Uterus (tissue), 3 donors: ENCODE measurements at regions not wholly inside any gene's neighbourhood (a gene's known extent, or its start where the extent isn't known, plus 50 kb on each side); places are given as distances from the start of the nearest gene placed in this dataset.

ENCODE experiments used
- DNase-seq, 2 donors: peaks; one replicate each; pipeline ENCODE4 v3.0.0-alpha.2; 2019 to 2020
- H3K27ac ChIP-seq, 2 donors: fragments of 200-600 bp; sonication (generic); 1 replicate in 1 of 2; 2 replicates in 1 of 2; pipeline ENCODE4 v1.5.1; 2016 to 2018
- H3K27me3 ChIP-seq, 2 donors: fragments of 200-600 bp; sonication (generic); one replicate each; pipeline ENCODE4 v1.5.1; 2018 to 2019; ENCODE audit warnings: control low read depth in 1 of 2
- H3K36me3 ChIP-seq, 2 donors: fragments of 200-600 bp; sonication (generic); one replicate each; pipeline ENCODE4 v1.5.1; 2019; ENCODE audit warnings: control low read depth in 1 of 2
- H3K4me1 ChIP-seq, 2 donors: fragments of 200-600 bp; sonication (generic); one replicate each; pipeline ENCODE4 v1.5.1; 2018 to 2019; ENCODE audit warnings: control low read depth in 1 of 2
- H3K4me3 ChIP-seq, 2 donors: fragments of 200-600 bp; sonication (generic); 1 replicate in 1 of 2; 2 replicates in 1 of 2; pipeline ENCODE4 v1.5.1; 2018 to 2019; ENCODE audit warnings: mild to moderate bottlenecking in 1 of 2
- H3K9me3 ChIP-seq, 2 donors: fragments of 200-600 bp; sonication (generic); one replicate each; pipeline ENCODE4 v1.5.1; 2019; ENCODE audit warnings: control low read depth in 1 of 2
- POLR2A ChIP-seq, 2 donors: fragments of 450-650 bp; IDR thresholded peaks; one replicate each; pipeline ENCODE4 v1.6.1; 2016; ENCODE audit warnings: antibody characterized with exemption in 2 of 2, mild to moderate bottlenecking in 1 of 2, moderate library complexity in 1 of 2
- intact Hi-C: fragments of 100-400 bp; cut with DNase I; formaldehyde crosslinking; loops from one replicate; pipeline ENCODE4 v1.15.1; 2023; ENCODE audit warnings: low total_unique reads
- TF ChIP-seq, protein P1 (sequence below), 4 experiments: fragments of 200-600 bp in 2 of 4; fragments of 450-650 bp in 2 of 4; sonication (generic) in 2 of 4; IDR thresholded peaks; one replicate each; pipeline ENCODE4 v1.5.1; 2016 to 2019; ENCODE audit warnings: antibody characterized with exemption in 4 of 4, mild to moderate bottlenecking in 2 of 4, moderate library complexity in 1 of 4
- donor health status: DM: yes; HTN: yes; CAD: no.

DNA sequence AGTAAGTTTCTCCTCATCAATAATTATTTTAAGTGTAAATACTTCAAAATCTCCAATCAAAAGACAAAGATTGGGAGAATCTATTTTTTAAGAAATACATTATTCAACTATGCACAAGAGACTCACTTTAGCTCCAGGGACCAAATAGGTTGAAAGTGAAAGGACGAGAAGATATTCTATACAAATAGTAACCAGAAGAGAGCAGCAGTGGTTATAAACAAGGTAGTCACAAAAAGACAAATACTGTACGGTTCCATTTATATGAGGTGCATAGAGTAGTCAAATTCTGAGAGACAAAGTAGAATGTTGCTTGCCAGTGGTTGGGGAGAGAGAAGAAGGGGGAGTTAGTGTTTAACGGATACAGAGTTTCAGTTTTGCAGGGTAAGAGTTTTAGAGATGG lies 69.8 kb downstream of the POU3F3 start:
- TF ChIP-seq POLR2A (IDR thresholded peaks at IDR 0.05) = no peak
- TF ChIP-seq, protein P1, sequence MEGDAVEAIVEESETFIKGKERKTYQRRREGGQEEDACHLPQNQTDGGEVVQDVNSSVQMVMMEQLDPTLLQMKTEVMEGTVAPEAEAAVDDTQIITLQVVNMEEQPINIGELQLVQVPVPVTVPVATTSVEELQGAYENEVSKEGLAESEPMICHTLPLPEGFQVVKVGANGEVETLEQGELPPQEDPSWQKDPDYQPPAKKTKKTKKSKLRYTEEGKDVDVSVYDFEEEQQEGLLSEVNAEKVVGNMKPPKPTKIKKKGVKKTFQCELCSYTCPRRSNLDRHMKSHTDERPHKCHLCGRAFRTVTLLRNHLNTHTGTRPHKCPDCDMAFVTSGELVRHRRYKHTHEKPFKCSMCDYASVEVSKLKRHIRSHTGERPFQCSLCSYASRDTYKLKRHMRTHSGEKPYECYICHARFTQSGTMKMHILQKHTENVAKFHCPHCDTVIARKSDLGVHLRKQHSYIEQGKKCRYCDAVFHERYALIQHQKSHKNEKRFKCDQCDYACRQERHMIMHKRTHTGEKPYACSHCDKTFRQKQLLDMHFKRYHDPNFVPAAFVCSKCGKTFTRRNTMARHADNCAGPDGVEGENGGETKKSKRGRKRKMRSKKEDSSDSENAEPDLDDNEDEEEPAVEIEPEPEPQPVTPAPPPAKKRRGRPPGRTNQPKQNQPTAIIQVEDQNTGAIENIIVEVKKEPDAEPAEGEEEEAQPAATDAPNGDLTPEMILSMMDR (IDR thresholded peaks at IDR 0.05) = no peak
- no peaks in the 10 kb centered on the region for H3K9me3 ChIP-seq

DNA sequence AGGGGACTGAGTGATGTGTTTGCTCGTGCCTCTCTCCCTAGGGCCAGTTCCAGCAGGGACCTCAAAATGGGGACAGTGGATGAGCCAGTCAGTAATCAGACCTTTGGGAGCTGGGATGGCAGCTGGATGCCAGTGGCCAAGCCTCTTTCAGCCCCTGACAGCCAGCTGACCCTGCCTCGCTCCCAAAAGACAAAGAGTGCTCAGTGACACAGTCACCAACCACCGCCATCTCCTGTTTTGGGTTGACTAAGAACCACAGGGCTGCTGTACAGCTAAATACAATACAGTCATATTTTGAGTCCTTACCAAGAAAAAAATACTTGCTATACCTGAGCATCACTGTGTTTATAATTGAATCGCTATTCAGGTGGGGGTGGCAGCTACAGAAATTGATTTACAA lies 75.7 kb downstream of the POU3F3 start:
- intact Hi-C loops = no loop called here
- no peak for TF ChIP-seq POLR2A (IDR thresholded peaks at IDR 0.05)
- TF ChIP-seq, protein P1 (IDR thresholded peaks at IDR 0.05) = no peak
- no peaks in the 10 kb centered on the region for H3K4me1 ChIP-seq
- no peaks in the 10 kb centered on the region for H3K36me3 ChIP-seq
- DNase-seq = no peak
- H3K4me3 ChIP-seq = no peak overlapping the region
- H3K9me3 ChIP-seq = no peaks in the 10 kb centered on the region
- H3K27ac ChIP-seq = no peak overlapping the region
- no peaks in the 10 kb centered on the region for H3K27me3 ChIP-seq

More for the DNA sequence above, 69.8 kb downstream of the POU3F3 start:
- Histone ChIP-seq H3K4me3 (no peak overlapping the region), H3K4me1 (no peaks in the 10 kb centered on the region), H3K27me3 (no peaks in the 10 kb centered on the region), H3K27ac (no peak overlapping the region), H3K36me3 (no peaks in the 10 kb centered on the region)
- DNase-seq = no peak
- intact Hi-C loops = no loop called here

DNA sequence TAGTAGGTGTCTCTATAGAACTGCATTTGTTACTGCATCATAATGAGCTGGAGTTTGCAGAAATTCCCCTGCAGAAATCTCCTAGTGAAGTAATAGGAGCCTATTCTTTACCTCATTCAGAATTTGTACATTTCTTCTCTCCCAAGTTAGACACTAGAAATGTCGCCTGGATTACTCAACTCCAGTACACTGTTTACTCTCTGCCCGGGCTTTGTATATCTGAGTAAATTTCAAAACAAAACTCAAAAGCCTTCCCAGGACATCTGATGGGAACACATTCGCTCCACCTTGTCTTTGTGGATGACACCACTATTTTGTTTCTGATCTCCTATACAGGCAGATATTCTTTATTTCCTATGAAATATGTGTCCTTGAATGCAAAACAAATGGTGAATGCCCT lies 76.8 kb downstream of the POU3F3 start:
- Histone ChIP-seq H3K9me3 (no peaks in the 10 kb centered on the region), H3K27ac (no peak overlapping the region), H3K4me1 (no peaks in the 10 kb centered on the region), H3K4me3 (no peak overlapping the region), H3K36me3 (no peaks in the 10 kb centered on the region), H3K27me3 (no peaks in the 10 kb centered on the region)
- DNase-seq = no peak
- TF ChIP-seq, protein P1 (IDR thresholded peaks at IDR 0.05) = no peak
- TF ChIP-seq POLR2A (IDR thresholded peaks at IDR 0.05) = no peak
- intact Hi-C loops = no loop called here

DNA sequence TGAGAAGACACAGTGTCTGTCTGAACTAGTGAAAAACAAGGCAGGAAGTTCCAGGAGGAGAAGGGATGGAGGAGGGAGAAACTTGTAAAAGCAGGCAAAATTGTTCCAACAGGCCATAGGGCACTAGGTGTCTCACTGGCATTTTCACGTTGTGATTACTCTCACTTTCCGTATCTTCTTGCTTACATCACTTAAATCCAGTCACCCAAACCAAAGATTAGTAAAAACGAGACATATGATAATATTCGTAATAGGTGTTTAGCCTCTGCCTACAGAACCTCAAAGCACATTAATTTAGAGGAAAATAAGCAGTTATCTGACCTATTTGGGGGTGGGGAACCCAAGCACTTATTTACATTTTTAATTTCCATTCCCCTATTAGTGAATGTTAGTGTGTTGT lies 78.3 kb downstream of the POU3F3 start:
- H3K27me3 ChIP-seq = no peaks in the 10 kb centered on the region
- no peaks in the 10 kb centered on the region for H3K9me3 ChIP-seq
- H3K27ac ChIP-seq = no peak overlapping the region
- H3K4me3 ChIP-seq = no peak overlapping the region
- no peaks in the 10 kb centered on the region for H3K4me1 ChIP-seq
- DNase-seq = no peak
- intact Hi-C loops = no loop called here
- H3K36me3 ChIP-seq = no peaks in the 10 kb centered on the region
- TF ChIP-seq, protein P1 (IDR thresholded peaks at IDR 0.05) = no peak
- TF ChIP-seq POLR2A (IDR thresholded peaks at IDR 0.05) = no peak

DNA sequence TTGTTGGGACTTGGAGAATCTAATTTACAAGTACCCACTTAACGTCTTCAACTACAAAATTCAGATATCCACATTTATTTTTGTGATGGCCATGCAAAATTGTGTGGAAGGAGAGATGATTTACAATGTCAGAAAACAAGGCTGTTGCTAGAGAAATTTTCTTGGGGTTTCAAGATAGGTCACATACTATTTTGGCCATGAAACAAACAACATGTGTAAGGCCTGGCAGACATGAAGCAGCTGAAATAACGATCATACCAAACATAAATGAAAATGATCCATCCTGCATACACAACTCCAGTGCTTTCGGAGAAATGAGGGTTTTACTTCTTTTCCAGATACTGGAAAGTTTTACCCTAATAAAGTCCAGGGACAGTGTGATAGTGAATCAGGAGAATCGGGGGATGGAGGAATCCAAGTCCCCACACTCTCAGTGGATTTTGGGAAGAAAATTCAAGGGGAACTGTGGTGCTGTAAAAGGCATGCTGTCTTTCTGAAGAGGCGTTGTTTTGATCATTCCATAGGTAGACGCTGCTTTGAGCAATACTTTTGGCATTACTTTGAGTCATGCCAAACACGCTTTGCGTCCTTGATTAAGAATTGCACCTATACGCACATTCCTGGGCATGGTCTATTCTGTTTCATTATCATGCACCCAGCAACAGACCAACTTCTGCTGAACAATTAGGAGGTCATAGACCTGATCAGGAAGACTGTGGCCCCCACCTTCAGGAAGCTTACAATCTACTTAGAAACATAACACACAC lies 79.4 kb downstream of the POU3F3 start:
- Histone ChIP-seq H3K9me3 (no peaks in the 10 kb centered on the region), H3K27me3 (no peaks in the 10 kb centered on the region), H3K36me3 (no peaks in the 10 kb centered on the region), H3K4me3 (no peak overlapping the region), H3K27ac (no peak overlapping the region), H3K4me1 (no peaks in the 10 kb centered on the region)
- no peak for TF ChIP-seq POLR2A (IDR thresholded peaks at IDR 0.05)
- TF ChIP-seq, protein P1 (IDR thresholded peaks at IDR 0.05) = no peak
- intact Hi-C loops = no loop called here
- DNase-seq = no peak
